ENCODE measurements at regions not wholly inside any gene's neighbourhood (a gene's known extent, or its start where the extent isn't known, plus 50 kb on each side); places are given as distances from the start of the nearest gene placed in this dataset.

DNA sequence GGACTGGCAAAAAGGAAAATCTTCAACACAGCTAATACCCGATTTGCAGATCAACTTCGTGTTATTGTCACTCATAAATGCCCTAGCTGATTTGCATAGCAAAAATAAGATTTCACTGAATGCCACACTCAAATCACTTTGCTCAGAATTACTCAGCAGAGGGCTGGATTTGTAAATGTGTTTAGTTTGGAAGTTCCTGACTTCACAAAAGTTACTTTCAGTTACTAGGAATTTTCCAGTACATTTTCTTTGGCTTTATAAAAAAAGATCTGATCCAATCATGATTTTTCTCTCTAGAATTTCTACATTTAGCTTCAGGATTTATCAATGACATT, 433.3 kb upstream of the ID2 start:
- no peaks in the 10 kb centered on the region for H3K27me3 ChIP-seq (ENCODE audit: control insufficient read depth in 2 of 2, insufficient read depth in 2 of 2, low read length in 2 of 2)
- H4K20me1 ChIP-seq (ENCODE audit: insufficient read depth, low read length): no peaks in the 10 kb centered on the region
- peaks cover 28 to 31% of the 10 kb centered on the region in 2 donors for H3K4me1 ChIP-seq (ENCODE audit: control insufficient read depth in 1 of 2, insufficient read depth in 2 of 2, low read length in 2 of 2)
- no peak overlapping the region for H3K4me3 ChIP-seq (replicated peaks in 1 of 3; ENCODE audit: low read depth in 2 of 3, low read length in 3 of 3)
- no peak overlapping the region for H3K4me2 ChIP-seq (replicated peaks; ENCODE audit: extremely low read depth, low read length, poor library complexity, severe bottlenecking)
- TF ChIP-seq, protein P1, sequence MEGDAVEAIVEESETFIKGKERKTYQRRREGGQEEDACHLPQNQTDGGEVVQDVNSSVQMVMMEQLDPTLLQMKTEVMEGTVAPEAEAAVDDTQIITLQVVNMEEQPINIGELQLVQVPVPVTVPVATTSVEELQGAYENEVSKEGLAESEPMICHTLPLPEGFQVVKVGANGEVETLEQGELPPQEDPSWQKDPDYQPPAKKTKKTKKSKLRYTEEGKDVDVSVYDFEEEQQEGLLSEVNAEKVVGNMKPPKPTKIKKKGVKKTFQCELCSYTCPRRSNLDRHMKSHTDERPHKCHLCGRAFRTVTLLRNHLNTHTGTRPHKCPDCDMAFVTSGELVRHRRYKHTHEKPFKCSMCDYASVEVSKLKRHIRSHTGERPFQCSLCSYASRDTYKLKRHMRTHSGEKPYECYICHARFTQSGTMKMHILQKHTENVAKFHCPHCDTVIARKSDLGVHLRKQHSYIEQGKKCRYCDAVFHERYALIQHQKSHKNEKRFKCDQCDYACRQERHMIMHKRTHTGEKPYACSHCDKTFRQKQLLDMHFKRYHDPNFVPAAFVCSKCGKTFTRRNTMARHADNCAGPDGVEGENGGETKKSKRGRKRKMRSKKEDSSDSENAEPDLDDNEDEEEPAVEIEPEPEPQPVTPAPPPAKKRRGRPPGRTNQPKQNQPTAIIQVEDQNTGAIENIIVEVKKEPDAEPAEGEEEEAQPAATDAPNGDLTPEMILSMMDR (IDR thresholded peaks at IDR 0.05): no peak
- H2AFZ ChIP-seq (ENCODE audit: insufficient read depth, low read depth, low read length, poor library complexity, severe bottlenecking): no peak overlapping the region
- H3K9ac ChIP-seq (ENCODE audit: insufficient read depth, low read length, poor library complexity, severe bottlenecking): no peak overlapping the region
- Mint-ChIP-seq H3K36me3 (peaks cover 2 to 8% of the 10 kb centered on the region in 2 donors), H3K27ac (no peak overlapping the region), H3K9me3 (peaks cover 19 to 38% (median 31%) of the 10 kb centered on the region in 7 donors), H3K4me1 (peaks cover 30% of the 10 kb centered on the region), H3K27me3 (ENCODE audit: low read depth in 3 of 3) (peaks cover 0 to 2% (median 0%) of the 10 kb centered on the region in 3 donors), H3K4me3 (no peak overlapping the region)
- H3K27ac ChIP-seq (ENCODE audit: low read depth in 1 of 2, low read length in 2 of 2): no peak overlapping the region
- no peaks in the 10 kb centered on the region for H3K79me2 ChIP-seq (ENCODE audit: insufficient read depth, low read length)
- no peaks in the 10 kb centered on the region for H3K36me3 ChIP-seq (replicated peaks in 1 of 2; ENCODE audit: control insufficient read depth in 1 of 2, insufficient read depth in 2 of 2, low read length in 2 of 2)
- H3K9me3 ChIP-seq (replicated peaks in 1 of 2; ENCODE audit: control insufficient read depth in 1 of 2, insufficient read depth in 1 of 2, low read length in 2 of 2): peaks cover 17 to 20% of the 10 kb centered on the region in 2 donors
- WGBS (ENCODE audit: insufficient coverage): 92% methylated on average over 2 of the region's 2 CpGs
- intact Hi-C loops (cut with micrococcal nuclease): no loop called here
- no peak for DNase-seq

DNA sequence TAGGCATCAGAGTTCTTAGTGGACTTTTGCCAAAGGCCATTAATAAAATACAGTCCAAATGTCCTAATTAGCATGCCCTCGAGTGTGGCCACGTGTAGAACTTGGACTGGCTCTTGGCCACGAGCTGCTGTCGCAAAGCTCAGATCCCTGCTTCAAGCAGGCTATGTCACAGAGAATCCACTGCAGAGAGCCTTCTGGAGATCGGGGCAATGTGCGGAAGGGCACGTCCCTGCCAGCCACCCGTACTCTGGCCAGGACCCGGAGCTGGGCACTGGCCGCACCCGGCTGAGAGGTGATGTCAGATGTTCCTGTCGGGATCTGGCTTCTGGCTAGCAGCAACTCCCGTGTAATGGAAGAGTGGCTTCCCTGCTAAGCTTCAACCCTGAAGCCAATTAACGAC, 432.7 kb upstream of the ID2 start:
- Histone ChIP-seq H3K4me1 (ENCODE audit: control insufficient read depth in 1 of 2, insufficient read depth in 2 of 2, low read length in 2 of 2) (peaks cover 23 to 26% of the 10 kb centered on the region in 2 donors), H3K4me2 (replicated peaks; ENCODE audit: extremely low read depth, low read length, poor library complexity, severe bottlenecking) (no peak overlapping the region), H3K9me3 (replicated peaks in 1 of 2; ENCODE audit: control insufficient read depth in 1 of 2, insufficient read depth in 1 of 2, low read length in 2 of 2) (peaks cover 14 to 16% of the 10 kb centered on the region in 2 donors), H3K27me3 (ENCODE audit: control insufficient read depth in 2 of 2, insufficient read depth in 2 of 2, low read length in 2 of 2) (no peaks in the 10 kb centered on the region), H3K4me3 (replicated peaks in 1 of 3; ENCODE audit: low read depth in 2 of 3, low read length in 3 of 3) (no peak overlapping the region), H3K36me3 (replicated peaks in 1 of 2; ENCODE audit: control insufficient read depth in 1 of 2, insufficient read depth in 2 of 2, low read length in 2 of 2) (no peaks in the 10 kb centered on the region), H3K9ac (ENCODE audit: insufficient read depth, low read length, poor library complexity, severe bottlenecking) (no peak overlapping the region), H3K27ac (ENCODE audit: low read depth in 1 of 2, low read length in 2 of 2) (no peak overlapping the region), H3K79me2 (ENCODE audit: insufficient read depth, low read length) (no peaks in the 10 kb centered on the region), H2AFZ (ENCODE audit: insufficient read depth, low read depth, low read length, poor library complexity, severe bottlenecking) (no peak overlapping the region), H4K20me1 (ENCODE audit: insufficient read depth, low read length) (no peaks in the 10 kb centered on the region)
- intact Hi-C loops (cut with micrococcal nuclease): no loop called here
- peaks cover 15 to 33% (median 26%) of the 10 kb centered on the region in 7 donors for H3K9me3 Mint-ChIP-seq
- no peak for DNase-seq
- TF ChIP-seq, protein P1 (IDR thresholded peaks at IDR 0.05): no peak
- peaks cover 2 to 8% of the 10 kb centered on the region in 2 donors for H3K36me3 Mint-ChIP-seq
- 98% methylated on average over 13 of the region's 14 CpGs for WGBS (ENCODE audit: insufficient coverage)
- H3K4me3 Mint-ChIP-seq: no peak overlapping the region
- peaks cover 25% of the 10 kb centered on the region for H3K4me1 Mint-ChIP-seq
- peaks cover 0 to 2% (median 0%) of the 10 kb centered on the region in 3 donors for H3K27me3 Mint-ChIP-seq (ENCODE audit: low read depth in 3 of 3)
- peak overlapping the region in 1 of 7 donors; percentile 8 for H3K27ac Mint-ChIP-seq

All from CD14-positive monocyte (primary cell).